NT2/D1 (cell line): ENCODE measurements at regions not wholly inside any gene's neighbourhood (a gene's known extent, or its start where the extent isn't known, plus 50 kb on each side); places are given as distances from the start of the nearest gene placed in this dataset.

Experiments used
- SUZ12 ChIP-seq: IDR thresholded peaks from 2 replicates; pipeline ENCODE4 v1.6.1; 2011; ENCODE audit not compliant: insufficient read length, insufficient read depth; ENCODE audit errors: extremely low read depth
- YY1 ChIP-seq: IDR thresholded peaks from 2 replicates; pipeline ENCODE4 v1.6.1; 2011; ENCODE audit not compliant: insufficient read length, insufficient read depth
- ZNF274 ChIP-seq: IDR thresholded peaks from 2 replicates; pipeline ENCODE4 v1.6.1; 2011; ENCODE audit warnings: mild to moderate bottlenecking, low read depth, low read length

DNA sequence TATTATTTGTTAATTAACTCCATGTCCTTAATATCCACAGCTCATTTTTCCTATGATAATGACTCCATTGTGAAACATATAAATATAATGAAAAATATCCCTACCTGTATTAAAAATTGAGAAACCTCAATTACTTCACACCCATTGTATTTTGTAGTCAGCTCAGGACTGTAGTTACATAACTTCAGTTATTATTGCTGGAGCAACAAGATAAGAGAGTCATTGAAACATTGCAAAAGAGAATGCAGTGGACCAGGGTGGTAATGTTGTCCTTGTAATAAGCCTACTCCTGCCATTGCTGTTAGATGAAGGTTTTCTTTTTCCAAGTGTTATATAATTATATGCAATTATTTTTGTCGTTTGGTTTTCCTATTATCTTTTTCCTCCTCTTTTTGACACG lies 184.4 kb downstream of the PRL start:
- no peak for TF ChIP-seq SUZ12
- no peak for TF ChIP-seq YY1
- no peak for TF ChIP-seq ZNF274
